Stimulated activated CD4-positive, alpha-beta T cell treated with anti-CD3 and anti-CD28 coated beads, Interleukin-15, amount 100 ng/mL, for 1 hour (primary cell): ENCODE measurements at regions not wholly inside any gene's neighbourhood (a gene's known extent, or its start where the extent isn't known, plus 50 kb on each side); places are given as distances from the start of the nearest gene placed in this dataset.
"Not testable (repeated sequence)": the region's sequence is repeated elsewhere in the genome, so short reads cannot be mapped to it uniquely, and the experiment has no call there.

Experiments used
- DNase-seq, 2 donors: peaks; one replicate each; pipeline ENCODE4 v3.0.0-alpha.2; 2020; ENCODE audit warnings: low read depth in 1 of 2, low spot score in 1 of 2

DNA sequence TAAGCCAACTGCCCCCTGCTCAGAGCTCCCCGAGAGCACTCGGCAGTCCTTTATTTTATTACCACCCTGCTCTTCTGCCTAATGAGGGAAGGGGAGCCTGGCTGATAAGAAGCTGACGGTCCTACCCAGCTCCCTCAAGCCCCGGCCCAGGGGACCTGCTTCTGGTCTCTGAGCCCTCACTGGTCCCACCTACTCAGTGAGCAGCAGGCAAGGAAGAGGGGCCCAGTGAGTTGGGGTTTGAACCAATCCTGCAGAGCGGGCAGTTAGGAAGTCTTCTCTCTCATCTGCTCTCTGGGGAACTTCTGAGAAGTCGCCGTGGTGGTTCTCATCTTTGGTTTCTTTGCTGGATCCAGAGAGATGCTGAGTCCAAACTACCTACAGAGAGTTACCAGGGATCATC, 218.9 kb downstream of the NDUFA10 start:
- DNase-seq = no peak

DNA sequence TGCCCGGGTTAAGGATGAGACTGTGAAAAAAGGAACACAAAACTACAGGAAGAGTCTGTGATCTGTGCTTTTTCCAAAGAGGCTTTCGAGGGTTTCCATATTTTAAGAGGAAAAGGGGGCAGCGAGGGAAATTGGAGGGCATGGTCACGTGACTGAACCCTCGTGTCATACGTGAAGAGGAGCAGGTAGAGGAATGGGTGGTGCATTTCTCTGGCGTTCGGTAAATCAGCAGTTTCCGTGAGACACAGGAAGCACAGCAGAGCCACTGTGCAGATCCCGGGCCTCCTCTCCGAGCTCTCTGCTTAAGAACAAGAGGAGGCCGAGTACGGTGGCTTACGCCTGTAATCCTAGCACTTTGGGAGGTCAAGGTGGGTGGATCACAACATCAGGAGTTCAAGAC, 219.7 kb downstream of the NDUFA10 start:
- DNase-seq = no peak

DNA sequence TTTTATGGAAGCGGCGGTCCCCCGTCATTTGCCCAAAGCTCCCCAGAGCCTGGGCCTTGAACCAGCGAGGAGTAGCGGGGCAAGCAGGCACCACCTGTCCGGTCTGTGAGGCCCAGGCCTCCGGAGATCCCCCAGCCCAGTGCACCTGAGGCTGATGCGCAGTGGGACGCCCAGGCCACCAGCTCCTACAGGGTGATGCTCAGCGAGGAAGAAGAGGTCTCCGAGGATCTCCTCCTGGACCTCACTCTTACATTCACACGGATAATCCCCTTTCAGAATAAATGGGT, 220.2 kb downstream of the NDUFA10 start:
- no peak for DNase-seq

DNA sequence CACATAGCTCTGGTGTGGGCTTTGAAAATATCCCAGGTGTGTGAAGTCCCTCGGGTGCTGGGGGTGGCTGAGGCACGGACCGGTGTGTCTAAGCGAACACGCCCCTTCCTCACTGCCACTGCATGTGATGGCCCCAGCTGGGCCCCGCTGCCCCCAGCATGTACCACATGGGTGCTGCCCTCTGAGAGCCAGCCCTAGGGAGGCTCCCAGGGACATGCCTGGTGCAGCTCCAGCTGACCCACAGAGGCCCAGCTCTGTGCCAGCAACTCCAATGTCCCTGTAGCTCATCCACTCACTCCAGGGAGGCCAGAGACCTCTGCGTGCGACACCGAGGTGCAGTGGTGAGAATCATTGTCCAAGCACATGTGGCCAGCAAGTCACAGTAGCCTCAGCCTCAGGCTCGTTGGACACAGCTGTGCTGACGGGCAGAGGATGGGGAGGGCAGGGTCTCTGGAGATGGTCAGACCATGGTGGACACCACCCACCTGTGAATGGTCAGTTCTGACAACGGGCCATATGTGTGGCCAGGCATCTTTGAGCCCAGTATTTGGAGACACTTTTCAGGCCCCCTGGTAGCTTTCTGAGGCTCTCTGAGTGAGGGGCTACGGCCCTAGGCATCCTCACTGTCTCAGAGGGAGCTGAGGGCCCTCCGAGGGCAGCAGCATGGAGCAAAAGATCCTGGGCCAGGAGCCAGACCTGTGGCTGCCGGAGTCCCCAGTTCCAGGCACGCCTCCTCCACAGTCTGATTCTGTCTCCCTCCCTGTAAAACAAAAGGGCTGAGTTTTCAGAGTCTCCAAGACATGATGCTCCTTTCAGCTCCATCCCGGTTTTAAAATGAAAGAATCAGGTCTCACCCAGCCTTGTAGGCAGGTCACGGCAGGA, 220.7 kb downstream of the NDUFA10 start:
- DNase-seq = no peak

DNA sequence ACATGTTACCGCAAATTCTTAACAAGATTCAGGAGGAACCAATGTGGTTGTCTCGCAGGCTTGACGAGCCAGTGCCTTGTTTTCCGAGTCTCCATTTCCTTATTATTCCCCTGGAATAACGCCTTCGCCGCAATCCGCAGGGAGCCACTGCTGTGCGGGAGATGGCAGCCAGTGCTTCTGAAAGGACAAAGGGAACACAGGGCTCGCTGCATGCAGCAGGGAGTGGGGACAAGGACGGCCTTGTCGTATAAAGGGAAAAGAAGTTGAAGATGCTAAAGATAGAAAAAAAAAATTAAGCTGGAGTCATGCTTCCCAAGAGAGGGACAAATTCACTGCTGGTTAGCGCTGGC, 221.4 kb downstream of the NDUFA10 start:
- no peak for DNase-seq

DNA sequence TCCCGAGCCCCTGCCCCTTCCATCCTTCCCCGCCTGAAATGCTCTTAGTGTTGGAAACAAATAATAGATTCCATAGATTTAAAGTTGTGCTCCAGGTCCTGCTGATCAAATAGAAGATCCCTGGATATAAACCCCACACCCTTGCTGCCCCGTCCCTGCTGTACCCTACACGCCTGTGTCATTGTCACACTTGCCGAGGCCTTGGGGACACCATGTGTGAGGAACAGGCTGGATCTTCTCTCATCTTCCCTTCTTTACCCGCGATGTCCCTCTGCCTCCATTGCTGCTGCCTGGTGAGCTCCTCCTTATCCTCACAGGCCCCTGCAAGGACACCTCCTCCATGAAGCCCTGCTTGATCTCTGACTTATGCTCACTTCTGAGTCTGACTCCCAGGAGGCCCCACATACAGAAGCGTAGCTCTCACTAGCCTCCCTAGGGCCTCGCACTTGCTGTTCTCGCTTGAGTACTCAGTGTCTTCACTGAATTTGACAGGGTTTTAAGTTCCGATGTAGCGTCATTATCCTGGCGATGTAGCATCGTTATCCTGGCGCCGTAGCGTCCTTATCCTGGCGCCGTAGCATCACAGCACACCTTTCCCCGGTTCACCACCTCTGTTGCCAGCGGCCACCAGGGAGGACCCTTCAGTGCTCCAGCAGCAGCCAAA, 221.9 kb downstream of the NDUFA10 start:
- DNase-seq = no peak

DNA sequence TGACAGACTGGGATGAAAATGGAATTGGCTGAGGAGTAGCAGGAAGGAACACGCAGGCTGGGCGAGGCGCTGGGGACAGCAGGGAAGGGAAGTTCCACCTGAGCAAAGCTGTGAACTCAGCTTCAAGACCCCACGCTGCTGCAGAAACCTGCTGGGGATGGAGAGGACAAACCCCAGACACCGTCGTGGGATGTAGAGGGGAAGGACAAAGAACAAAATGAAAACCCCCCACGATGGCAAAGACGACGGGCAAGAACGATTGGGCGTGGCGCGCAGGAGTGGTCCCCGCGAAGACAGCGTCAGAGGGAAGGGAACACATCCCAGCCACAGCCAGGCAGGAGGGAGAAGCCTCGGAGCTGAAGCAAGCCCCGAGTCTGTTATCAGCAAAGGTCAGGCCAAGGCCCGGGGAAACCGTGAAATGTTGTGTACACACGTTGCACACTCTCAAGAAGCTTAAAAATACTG, 222.9 kb downstream of the NDUFA10 start:
- DNase-seq = no peak

DNA sequence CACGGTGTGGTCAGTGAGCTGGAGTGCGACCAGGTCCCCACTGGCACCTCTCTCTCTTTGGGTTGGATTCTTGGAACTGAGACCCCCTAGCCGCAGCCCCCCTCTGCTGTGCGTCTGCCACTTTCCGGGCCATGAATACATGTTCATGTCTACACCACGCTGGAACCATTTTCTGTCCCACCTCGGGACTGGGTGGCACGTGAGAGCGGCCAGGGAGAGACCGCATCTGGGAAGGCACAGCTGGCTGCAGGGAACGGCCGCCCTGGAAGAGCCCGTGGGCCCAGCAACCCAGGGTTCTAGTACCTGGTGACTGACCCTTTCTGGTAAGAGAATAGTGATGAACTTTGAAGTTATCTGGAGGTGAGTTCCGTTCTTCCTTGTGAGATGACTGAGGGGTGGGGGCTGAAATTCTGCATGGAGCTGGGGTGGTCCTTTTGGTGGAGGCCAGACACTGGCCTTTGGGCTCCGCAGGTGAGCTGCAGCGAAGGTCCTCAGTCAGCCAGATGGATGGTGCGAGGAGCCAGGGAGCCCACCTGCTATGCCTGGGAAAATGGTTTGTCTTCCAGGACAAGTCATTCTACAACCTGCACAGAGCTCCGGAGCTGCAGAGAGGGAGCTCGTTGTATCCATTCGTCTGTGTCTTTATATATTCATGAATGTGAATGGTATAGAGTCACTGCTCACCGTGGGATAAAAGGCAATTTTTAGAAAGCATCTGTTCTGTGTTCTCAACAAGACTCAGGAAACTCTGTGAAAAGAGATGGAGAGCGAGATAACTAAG, 223.5 kb downstream of the NDUFA10 start:
- no peak for DNase-seq

DNA sequence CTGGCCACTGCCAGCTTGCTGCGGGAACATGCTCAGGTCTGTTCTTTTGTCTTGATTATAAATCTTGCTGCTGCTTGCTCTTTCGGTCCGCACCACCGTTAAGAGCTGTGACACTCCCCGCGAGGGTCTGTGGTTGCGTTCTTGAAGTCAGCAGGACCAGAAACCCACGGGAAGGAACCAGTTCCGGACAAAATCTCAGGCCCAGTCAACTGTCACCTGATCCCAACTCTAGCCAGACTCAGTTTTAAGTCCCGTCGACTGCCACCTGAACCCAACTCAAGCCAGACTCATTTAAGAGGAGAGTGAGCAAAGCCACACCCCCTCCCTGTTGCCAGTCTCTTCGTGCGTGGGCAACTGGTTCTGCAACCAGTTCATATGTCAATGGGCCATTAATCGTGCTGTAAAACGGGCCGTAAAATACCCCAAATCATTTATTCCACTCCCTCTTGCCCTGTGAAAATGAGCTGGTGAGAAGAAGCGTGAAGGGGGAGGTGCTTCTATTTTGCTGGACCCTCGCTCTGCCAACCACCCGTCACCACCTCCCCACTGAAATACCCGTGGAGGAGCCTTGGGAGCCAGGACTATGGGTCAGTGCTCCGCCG, 224.3 kb downstream of the NDUFA10 start:
- DNase-seq = no peak

DNA sequence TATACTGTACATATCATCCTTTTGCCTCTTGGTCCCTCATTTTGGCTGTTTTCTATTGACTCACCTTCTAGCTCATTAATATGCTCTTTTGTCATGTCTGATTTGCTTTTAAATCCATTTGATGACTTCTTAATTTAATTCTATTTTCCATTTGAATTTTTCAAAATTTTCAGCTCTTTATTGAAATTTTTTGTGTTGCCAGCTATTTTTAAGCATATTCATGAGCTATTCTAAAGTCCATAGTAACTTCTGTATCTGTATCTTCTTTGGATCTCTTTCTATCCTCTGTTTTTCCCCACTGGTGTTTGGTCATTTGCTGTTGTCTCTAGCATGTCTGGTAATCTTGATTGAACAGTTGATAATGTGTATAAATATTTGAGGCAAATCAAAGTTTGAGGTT, 227.8 kb downstream of the NDUFA10 start:
- no peak for DNase-seq

DNA sequence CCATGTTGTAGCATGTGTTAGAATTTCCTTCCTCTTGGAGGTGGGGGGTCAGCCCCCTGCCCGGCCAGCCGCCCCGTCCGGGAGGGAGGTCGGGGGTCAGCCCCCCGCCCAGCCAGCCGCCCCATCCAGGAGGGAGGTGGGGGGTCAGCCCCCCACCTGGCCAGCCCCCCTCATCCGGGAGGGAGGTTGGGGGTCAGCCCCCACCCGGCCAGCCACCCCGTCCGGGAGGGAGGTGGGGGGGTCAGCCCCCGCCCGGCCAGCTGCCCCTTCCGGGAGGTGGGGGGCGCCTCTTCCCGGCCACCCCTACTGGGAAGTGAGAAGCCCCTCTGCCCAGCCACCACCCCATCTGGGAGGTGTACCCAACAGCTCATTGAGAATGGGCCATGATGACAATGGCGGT, 229.4 kb downstream of the NDUFA10 start:
- DNase-seq = not testable (repeated sequence)

DNA sequence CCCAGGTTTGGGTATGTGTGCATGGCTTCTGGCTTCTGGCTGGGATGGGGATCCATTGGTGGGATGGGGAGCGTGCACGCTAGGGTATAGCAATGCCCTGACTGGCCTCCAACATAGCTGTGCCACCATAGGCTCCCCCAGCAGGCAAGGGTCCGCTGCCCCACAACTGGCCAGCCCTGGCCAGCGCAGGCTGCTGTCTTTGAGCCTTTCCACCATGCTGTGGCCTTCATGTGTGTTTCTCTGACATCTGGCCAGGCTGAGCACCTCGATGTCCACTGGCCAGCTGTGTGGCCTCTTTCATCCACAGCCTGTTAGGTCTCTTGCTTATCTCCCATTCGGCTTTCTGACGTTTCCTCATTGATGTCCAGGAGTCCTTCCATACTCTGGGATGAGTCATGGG, 231.3 kb downstream of the NDUFA10 start:
- no peak for DNase-seq

DNA sequence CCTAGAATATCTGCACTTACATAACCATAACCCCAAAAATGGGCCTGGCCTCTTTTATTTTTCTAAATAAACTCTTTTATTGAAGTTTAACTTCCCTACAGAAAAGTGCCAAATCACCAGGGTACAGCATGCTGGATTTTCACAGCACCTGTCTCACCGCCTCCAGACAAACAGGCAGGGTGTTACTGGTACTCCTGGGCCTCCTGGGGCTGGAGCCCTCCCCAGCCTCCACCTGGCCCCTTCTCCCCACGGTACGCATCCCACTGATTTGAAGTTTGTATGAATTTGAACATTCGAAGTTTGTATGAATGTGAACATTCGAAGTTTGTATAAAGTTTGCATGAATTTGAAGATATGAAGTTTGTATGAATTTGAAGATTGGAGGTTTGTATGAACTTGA, 232.1 kb downstream of the NDUFA10 start:
- no peak for DNase-seq

DNA sequence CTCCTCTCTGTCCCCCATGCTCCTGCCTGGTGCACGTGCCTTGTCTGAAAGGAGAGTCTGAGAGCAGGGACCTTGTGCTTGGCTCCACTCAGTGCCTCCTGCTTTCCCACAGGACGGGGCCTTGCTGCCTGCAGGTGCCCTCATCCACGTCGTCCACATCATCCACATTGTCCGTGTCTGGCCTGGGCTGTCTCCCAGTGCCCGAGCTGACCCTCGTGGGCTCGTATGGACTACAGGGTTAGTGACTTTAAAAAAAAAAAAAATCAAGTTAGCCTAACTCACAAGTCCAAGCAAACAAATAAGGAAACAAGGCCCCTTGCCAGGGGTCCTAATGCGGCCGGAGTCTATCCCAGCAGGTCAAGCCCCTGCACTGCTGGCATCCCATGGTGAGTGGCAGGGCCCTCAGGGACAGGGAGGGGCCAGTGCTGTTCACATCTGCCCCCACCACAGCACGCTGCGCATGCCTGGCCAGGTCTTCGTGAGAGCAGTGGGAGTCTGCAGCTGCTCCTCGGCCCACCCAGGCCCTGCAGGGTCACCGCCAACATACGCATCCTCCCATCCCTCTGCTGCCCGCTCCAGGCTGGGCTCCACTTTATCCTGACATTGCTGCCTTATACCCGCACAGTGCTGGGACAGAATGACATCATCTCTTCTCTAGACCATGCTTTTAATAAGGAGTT, 232.6 kb downstream of the NDUFA10 start:
- DNase-seq = no peak

DNA sequence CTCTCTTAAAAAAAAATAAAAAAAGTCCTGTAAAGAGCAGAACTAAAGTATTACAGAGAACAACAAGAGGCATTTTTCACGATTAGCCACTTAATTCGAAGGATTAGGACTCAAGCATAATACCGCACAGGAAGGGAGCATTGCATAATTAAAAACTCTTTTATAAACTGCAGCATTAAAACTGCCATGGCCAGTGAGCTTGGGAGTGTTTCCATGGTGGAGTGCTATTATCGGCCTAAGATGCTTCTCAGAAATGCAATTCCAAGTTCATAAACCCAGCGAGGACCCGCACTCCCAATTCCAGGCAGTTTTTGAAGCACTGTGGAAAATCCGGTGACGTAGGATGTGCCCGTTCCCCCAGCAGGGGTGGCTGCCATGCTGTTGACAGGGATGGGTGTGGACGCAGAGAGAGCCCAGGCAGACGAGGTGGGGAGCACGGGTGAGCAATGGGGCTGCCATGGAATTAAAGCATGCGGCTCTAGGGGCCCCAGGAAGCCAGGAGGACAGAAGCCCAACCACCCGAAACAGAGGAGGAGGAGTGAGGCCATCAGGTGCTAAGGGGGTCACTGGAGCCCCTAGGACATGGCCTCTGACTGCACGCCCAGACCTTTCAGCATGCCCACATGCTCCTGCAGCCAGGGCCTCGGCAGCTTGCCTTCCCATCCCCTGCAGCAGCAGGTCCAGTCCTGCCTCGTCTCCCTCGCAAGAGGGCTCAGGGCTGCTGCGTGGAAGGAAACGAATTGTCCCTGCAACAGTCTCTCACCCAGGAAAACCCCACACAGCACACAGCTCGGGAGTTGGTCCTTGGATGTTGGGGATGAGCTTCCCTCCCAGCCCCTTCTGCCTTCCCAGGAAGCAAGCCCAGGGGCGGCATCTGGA, 233.4 kb downstream of the NDUFA10 start:
- no peak for DNase-seq

DNA sequence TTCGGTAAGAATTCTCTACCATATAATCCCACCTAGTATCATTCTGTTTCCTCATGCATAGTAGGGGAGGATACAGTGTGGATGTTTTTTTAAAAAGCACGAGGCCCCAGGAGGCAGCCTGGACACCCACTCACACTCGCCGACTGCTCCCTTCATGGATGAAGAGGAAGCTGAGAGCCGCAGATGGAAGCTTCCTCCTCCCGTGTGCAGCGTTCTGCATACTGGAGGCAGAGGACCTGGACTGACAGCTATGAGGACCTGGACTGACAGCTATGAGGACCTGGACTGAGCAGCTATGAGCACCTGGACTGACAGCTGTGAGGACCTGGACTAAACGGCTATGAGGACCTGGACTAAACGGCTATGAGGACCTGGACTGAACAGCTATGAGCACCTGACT, 234.4 kb downstream of the NDUFA10 start:
- DNase-seq = no peak

DNA sequence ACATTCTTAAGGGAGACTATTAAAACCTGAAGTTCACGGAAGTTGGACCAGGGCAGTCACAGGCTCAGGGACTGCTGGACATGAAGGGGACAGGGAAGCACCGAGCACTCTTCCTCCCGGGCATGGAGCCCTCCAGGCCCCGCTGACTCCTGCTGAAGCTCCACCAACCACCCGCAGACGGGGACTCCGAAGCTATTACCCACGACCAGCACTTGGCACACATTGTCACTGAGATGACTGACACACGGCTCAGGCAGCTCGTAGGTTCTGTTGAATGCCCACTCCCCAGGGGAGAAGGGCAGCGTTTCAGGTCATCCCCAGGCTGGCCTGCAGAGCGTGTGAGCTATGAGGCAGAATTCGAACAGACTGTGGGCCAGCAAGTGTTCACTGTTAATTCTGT, 234.8 kb downstream of the NDUFA10 start:
- no peak for DNase-seq

DNA sequence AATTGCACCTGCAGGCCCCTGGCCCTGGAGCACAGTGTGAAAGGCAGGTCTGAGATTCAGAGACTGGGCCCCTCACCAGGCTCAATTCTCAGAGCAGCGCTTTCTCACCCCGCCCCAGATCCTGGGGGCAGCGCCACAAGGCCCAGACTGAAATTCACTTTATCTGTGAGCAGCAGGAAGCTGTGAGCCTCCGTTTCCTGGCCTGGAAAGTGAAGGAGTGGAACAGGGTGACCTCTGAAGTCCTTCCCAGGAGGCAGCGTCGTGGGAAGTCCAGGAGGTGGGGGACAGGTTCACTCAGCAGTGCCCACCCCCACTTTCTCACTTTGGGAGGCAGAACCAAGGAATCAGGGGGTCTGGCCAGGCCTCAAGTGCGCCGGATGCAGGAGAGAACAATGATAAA, 235.4 kb downstream of the NDUFA10 start:
- no peak for DNase-seq

DNA sequence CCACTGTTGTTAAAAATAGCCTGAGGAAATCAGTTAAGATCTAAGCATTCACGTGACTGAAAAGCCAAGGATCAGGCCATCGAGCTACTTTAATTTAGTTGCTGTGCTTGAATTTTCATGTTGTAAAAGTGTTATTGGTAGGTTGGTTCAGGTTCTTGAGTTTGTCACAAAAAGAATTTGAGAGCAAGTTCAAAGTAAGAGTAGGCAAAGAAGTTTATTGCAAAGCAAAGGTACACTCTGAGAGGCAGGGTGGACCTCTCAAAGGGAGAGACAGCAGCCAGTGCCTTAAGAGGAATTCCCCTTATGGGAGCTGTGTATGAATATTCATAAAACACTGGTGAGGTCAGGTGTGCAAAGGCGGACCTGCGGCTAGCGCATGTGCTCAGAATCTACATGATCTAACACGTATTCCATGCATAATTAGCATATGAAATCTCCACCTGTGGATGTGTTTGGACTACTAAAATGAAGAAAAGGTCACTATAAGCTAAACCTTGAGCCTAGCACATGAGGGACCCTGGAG, 236.5 kb downstream of the NDUFA10 start:
- no peak for DNase-seq

DNA sequence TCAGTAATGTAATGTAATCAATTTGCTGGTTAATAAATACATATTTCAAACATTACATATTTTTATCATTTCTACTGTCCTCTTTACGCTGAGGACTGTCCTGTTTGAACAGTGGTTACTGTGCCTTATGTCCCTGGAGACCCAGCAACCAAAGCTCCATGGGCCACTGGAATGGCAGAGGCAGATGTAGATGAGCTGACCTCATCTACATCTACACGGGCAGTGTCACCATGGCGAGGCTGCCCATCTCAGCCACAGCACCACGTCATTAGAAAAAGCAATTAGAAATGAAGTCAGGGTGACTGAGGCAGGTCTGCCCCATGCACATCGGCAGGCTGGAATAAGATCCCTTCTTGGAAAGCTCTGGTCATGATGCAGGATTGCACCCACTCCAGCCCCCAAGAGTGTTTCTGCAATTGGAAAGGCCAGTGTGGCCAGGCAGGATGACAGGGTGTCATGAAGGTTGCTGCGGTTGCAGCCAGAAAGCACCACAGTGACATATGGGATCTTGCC, 237.5 kb downstream of the NDUFA10 start:
- no peak for DNase-seq
